DND-41 (cell line): ENCODE measurements at regions not wholly inside any gene's neighbourhood (a gene's known extent, or its start where the extent isn't known, plus 50 kb on each side); places are given as distances from the start of the nearest gene placed in this dataset.
A peak's percentile ranks its signal among the peaks of the same experiment; 100 is the strongest.

Experiments
- CTCF ChIP-seq: IDR thresholded peaks from 2 replicates; pipeline ENCODE4 v1.5.1; 2012; ENCODE audit warnings: borderline replicate concordance, low read length, moderate library complexity, mild to moderate bottlenecking; ENCODE audit not compliant: poor library complexity, severe bottlenecking; ENCODE audit errors: extremely low read depth
- EZH2 ChIP-seq: IDR thresholded peaks from 3 replicates; pipeline ENCODE4 v1.6.1; 2012; ENCODE audit warnings: borderline replicate concordance, low read depth, mild to moderate bottlenecking, moderate library complexity, low read length, inconsistent platforms; ENCODE audit not compliant: severe bottlenecking

GRCh38 chr17:43330876-43331639 is 67.7 kb upstream of the ARL4D start:
- TF ChIP-seq CTCF = peak; percentile 27
- no peak for TF ChIP-seq EZH2
